ENCODE measurements at regions not wholly inside any gene's neighbourhood (a gene's known extent, or its start where the extent isn't known, plus 50 kb on each side); places are given as distances from the start of the nearest gene placed in this dataset.

DNA sequence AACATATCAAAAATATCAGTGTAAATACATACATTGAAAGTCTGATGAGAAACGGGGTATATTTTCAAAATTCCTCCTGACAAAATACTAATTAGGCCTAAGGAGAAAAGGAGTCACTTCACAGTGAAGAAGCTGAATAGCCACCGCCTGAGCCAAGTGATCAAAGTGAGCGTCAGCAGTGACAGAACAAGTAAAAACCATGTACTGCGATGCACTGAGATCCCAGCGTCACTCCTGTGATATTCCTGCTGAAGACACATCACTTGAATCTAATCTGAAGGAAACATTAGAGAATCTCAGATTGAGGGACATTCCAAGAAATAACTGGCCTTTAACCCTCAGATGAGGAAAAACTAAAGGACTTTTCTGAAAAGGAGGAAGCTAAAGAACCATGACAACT lies 285.3 kb downstream of the EN1 start:
- TF ChIP-seq, protein P1, sequence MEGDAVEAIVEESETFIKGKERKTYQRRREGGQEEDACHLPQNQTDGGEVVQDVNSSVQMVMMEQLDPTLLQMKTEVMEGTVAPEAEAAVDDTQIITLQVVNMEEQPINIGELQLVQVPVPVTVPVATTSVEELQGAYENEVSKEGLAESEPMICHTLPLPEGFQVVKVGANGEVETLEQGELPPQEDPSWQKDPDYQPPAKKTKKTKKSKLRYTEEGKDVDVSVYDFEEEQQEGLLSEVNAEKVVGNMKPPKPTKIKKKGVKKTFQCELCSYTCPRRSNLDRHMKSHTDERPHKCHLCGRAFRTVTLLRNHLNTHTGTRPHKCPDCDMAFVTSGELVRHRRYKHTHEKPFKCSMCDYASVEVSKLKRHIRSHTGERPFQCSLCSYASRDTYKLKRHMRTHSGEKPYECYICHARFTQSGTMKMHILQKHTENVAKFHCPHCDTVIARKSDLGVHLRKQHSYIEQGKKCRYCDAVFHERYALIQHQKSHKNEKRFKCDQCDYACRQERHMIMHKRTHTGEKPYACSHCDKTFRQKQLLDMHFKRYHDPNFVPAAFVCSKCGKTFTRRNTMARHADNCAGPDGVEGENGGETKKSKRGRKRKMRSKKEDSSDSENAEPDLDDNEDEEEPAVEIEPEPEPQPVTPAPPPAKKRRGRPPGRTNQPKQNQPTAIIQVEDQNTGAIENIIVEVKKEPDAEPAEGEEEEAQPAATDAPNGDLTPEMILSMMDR (IDR thresholded peaks at IDR 0.05) = no peak
- no peak for TF ChIP-seq POLR2A (IDR thresholded peaks at IDR 0.05)
- H3K36me3 ChIP-seq = no peaks in the 10 kb centered on the region
- H3K27me3 ChIP-seq = peaks cover 0 to 8% (median 0%) of the 10 kb centered on the region in 9 donors
- intact Hi-C loops (cut with DNase I) = no loop called here
- DNase-seq (no peak), ATAC-seq (no peak)
- no peak overlapping the region for H3K27ac ChIP-seq
- WGBS, 4 donors = 75 to 86% (median 84%) methylated on average over 5 of the region's 5 CpGs
- H3K4me3 ChIP-seq = no peak overlapping the region
- no peaks in the 10 kb centered on the region for H3K9me3 ChIP-seq
- no peaks in the 10 kb centered on the region for H3K4me1 ChIP-seq

DNA sequence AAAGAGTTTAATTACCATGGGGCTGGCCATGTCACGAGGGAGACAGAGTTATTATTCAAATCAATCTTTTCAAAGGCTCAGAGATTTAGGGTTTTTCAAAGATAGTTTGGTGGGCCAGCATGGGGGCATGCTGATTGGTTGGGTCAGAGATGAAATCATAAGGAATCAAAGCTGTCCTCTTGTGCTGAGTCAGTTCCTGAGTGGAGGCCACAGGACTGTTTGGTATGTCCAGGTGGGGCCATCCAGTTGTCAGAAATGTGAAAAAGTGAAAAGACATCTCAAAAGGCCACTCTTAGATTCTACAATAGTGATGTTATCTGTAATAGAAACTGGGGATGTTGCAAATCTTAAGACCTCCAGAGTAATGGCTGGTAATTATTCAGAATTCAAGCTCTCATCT lies 288.6 kb downstream of the EN1 start:
- Histone ChIP-seq H3K27ac (no peak overlapping the region), H3K9me3 (no peaks in the 10 kb centered on the region), H3K4me1 (no peaks in the 10 kb centered on the region), H3K27me3 (peaks cover 0 to 8% (median 0%) of the 10 kb centered on the region in 9 donors), H3K36me3 (no peaks in the 10 kb centered on the region), H3K4me3 (no peak overlapping the region)
- intact Hi-C loops (cut with DNase I) = no loop called here
- ATAC-seq = no peak
- no peak for DNase-seq
- TF ChIP-seq, protein P1 (IDR thresholded peaks at IDR 0.05) = no peak
- TF ChIP-seq POLR2A (IDR thresholded peaks at IDR 0.05) = no peak
- 46 to 69% (median 59%) methylated on average over 1 of the region's 1 CpG for WGBS, 4 donors

DNA sequence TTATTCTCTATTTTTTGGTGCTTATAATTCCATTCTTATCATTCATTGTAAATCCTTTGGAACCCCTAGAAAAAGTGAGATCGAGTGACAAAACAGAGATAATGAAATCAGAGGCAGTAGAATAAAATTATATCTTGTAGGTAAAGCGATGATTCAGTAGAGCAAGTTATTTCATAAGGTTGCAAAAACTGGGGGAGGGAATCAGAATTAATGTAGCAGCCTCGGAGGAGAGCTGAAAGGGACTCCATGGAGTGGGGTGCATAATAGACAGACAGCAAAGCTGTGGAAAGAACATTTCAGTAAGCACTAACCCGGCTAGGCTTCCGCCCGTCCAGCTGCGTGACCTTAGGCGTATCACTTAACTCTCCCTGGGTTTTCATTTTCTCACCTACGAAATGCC lies 289.7 kb downstream of the EN1 start:
- Histone ChIP-seq H3K36me3 (no peaks in the 10 kb centered on the region), H3K4me1 (no peaks in the 10 kb centered on the region), H3K4me3 (no peak overlapping the region), H3K27ac (no peak overlapping the region), H3K27me3 (peaks cover 0 to 8% (median 0%) of the 10 kb centered on the region in 9 donors), H3K9me3 (no peaks in the 10 kb centered on the region)
- DNase-seq (no peak), ATAC-seq (no peak)
- intact Hi-C loops (cut with DNase I) = no loop called here
- TF ChIP-seq, protein P1 (IDR thresholded peaks at IDR 0.05) = no peak
- TF ChIP-seq POLR2A (IDR thresholded peaks at IDR 0.05) = no peak
- WGBS, 4 donors = 76 to 85% (median 80%) methylated on average over 9 of the region's 9 CpGs

DNA sequence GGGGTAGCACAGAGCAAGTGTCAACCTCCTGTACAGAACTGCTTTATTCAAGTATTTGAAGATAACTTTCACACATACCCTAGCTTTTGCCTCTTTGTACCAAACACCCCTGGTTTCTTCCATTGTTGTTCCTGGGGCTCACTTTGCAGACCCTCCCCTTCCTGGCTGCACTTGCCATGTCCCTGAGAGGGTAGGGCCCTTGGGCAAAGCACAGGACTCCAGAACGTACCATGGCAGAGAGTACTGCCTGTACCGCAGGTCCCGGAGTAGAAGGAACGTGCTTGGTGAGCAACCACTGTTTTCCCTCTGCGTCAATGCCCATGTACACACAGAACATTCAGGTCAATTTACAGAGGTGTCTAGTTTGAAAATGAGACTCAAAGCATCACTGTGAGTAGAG lies 290.4 kb downstream of the EN1 start:
- peaks cover 0 to 8% (median 0%) of the 10 kb centered on the region in 9 donors for H3K27me3 ChIP-seq
- DNase-seq = no peak
- 82 to 87% (median 86%) methylated on average over 5 of the region's 5 CpGs for WGBS, 4 donors
- no peaks in the 10 kb centered on the region for H3K9me3 ChIP-seq
- H3K4me1 ChIP-seq = no peaks in the 10 kb centered on the region
- no peak overlapping the region for H3K27ac ChIP-seq
- no peaks in the 10 kb centered on the region for H3K36me3 ChIP-seq
- no peak for TF ChIP-seq POLR2A (IDR thresholded peaks at IDR 0.05)
- TF ChIP-seq, protein P1 (IDR thresholded peaks at IDR 0.05) = no peak
- no peak for ATAC-seq
- H3K4me3 ChIP-seq = no peak overlapping the region
- intact Hi-C loops (cut with DNase I) = no loop called here
